Right lung (tissue), 2 donors: ENCODE measurements at regions not wholly inside any gene's neighbourhood (a gene's known extent, or its start where the extent isn't known, plus 50 kb on each side); places are given as distances from the start of the nearest gene placed in this dataset.

Experiments used
- DNase-seq, 2 donors: peaks; one replicate each; pipeline ENCODE4 v3.0.0-alpha.2; 2013

DNA sequence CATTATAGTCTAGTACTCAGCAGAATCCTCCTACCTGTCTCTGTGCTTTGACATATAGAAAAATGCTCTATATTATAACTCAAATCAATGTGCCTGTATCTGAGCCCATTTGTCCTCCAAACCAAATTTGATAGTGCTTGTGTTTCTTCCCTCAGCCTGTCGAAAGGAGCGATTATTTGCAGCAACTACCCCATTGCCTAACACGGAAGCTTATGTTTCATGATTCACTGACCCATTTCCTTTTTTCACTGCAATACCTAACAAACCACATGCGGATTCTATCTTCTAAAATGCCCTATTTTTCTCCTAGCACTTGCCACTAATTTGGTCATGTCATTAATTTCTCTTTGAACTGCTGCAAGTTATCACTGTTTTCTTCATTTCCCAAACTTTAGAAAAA lies 1220.6 kb upstream of the CADM2 start:
- no peak for DNase-seq

DNA sequence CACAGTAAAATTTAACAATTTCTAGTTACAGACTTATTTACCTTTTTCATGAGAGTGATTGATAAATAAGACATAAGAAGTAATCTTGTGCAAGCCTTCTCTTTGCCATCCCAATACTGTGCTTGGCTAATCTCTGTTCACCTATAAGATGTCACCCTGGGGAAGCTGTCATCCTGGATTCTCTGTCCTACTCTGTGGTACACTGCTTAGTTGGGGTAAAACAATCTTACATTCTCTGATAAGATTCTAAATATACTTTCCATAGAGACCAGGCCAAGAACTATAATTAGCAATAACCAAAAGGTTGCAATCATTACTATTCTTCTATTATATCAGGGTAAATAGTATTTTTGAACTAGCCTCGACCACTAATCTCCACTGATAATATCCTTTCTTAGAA lies 1218.3 kb upstream of the CADM2 start:
- no peak for DNase-seq

GRCh38 chr3:83765956-83766355 lies 1192.8 kb upstream of the CADM2 start:
- no peak for DNase-seq

DNA sequence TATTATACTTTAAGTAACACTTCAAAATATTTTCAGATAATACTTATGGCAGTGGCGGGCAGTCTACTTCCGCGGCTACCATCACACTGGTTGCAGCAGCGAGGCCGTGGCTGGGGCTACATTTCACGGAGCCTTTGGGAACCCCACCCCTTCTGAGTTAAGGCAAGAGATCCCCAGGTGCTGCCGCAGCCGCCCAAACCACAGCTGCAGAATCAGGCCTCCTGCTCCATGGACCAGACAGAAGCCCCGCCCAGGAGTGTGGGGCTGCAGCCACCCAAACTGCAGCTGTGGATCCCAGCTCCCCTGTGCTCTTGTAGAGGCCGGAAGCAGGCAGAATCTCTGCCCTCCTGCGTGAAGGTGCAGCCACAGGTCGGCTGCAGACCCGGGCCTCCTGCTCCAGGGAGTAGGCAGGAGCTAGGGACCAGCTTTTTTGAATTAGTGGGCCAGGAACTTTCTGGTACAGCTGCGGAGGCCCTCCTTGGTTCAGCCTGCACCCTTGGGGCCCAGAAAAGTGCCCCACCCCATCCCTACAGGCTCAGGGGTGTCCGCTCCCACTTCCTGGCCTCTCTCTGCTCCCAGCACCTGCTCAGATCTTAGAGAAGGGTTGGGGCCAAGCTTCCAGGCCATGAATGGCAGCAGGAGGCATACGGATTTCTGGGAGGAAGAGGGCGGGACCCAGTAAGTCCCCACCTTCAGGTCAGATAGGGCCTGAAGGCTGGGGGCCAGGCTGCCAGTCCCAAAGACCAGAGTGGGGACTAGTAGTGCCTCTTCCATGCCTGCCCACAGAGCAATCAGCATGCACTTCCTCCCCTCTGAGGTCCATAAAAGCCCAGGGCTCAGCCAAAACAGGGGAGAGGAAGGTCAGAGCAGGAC lies 1188.8 kb upstream of the CADM2 start:
- DNase-seq: no peak

- no peak for DNase-seq
Observed at GRCh38 chr3:83770664-83771402, 1188.0 kb upstream of the CADM2 start.

DNA sequence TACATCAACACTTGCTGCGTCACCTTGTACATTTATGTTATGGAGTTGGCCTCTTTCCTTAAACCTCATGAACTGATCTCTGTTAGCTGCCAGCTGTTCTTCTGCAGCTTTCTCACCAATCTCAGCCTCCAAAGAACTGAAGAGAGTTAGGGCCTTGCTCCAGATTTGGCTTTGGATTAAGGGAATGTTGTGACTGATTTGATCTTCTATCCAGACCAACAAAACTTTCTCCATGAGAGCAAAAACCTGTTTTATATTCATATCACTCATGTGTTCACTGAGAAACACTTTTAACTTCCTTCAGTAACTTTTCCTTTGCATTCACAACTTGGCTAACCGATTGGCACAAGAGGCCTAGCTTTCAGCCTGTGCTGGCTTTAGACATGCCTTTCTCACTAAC lies 1156.0 kb upstream of the CADM2 start:
- DNase-seq: peak; percentile 45 to 51

DNA sequence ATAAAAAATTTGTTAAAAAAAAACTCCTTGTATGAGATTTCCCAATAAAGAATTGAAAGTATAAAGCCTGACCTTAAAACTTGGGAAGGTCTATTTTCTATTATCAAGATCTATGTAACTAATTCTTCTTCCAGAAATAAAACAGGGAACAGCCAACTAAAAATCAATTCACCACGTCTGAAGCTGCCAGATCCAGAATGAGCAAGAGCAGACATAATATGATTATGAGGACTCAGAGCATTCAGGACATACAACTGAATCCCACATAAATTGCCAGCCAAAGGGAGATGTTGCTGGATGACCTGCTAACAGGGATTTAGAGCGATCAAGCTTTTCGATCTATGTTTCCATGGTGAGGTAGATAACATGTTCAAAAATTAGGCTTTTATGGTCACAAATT lies 1151.3 kb upstream of the CADM2 start:
- no peak for DNase-seq

- DNase-seq: no peak
Observed at GRCh38 chr3:83813176-83813575, 1145.6 kb upstream of the CADM2 start.

DNA sequence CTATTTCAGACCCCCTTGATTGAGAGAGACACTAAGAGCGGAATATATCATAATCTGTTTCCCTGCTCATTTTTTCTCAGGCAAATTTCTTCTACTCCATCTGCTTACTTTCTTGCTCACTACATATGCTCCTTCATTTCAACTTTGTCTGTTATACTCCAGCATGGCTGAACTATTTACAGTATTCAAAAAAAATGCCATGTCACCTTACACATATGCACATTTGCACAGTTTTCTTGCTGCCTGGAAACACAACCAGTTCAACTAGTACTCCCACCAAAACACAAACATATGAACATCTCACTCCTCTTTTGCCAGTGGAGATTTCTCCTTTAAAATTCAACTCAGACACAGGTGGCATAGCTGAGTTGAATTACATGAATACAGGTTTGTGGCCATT lies 1142.1 kb upstream of the CADM2 start:
- no peak for DNase-seq

- no peak for DNase-seq
Observed at GRCh38 chr3:83821506-83821905, 1137.3 kb upstream of the CADM2 start.

DNA sequence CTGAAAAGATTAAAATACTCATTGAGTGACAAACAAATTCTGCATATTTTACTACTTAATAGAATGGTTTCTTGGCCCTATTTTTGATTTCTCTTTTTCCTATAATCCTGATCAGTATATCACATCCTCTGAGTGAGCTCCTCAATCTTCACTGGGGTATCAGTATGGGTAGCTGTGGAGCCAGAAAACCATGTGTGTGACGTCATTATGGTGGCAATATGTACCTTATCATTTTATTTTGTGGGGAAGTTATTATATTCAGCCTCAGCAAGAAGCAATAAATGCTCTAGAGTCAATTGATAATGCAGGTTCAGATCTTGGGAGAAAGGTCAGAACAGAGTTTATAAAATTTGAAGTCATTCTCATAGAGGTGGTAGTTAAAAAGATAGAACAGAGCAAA lies 1135.7 kb upstream of the CADM2 start:
- no peak for DNase-seq

DNA sequence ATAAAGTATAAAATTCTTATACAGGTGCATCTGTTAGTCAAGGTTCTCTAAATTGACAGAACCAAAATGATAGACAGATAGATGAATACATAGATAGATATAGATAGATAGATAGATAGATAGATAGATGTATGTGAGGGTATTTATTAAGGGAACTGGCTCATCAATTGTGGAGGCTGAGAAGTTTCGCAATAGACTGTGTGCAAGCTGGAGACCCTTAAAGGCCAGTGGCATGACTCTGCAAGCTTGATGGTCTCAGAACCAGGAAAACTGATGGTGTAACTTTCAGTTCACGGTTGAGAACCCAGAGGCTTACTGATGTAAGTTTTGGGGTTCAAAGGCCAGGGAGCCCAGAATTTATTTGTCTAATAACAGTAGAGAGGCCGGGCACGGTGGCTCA lies 1123.7 kb upstream of the CADM2 start:
- DNase-seq: no peak

DNA sequence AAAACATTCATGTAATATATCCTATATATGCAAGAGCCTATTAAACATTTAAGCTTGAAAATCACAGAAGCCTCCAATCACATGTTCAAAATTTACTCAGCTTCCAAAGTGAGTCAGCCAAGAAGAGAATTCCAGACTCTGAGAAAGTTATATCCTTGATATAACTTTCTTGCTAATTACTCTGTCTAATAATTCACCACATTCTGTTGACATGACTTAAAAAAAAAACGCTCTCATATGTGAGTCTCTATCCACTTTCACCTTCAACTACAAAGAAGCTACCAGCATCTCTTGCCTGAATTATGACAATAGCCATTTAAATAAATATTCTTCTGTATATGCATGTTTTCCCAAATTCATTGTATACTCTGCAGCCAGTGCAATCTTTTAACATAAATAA lies 1116.3 kb upstream of the CADM2 start:
- no peak for DNase-seq

- DNase-seq: no peak
Observed at GRCh38 chr3:83843716-83844115, 1115.1 kb upstream of the CADM2 start.

DNA sequence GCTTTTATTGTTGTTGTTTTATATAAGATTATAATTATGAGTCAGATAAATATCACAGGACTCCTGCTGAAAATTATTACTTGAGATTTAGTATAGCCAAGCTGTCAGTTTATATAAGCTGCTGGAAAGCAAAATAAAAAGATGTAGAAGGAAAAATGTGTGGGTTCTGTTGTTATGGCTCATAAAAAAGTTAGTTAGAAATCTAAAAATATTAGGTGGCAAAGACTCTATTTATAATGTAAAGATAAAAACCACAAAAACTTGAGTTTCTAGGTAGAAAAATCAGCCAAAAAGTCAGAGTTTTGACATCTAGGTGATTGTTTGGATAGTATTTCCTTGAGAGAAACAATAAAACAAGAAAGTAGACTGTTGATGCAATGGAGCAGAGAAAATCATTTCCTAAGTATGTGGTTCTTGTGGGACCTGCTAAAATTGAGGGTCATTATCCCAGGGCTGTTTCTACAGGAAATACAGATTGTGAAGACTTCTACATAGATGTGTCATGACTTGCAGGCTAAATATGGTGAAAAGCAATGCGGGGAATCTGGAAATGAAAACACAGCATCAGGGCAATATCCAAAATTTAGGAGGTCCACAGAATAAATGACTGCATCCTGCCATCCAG lies 1109.6 kb upstream of the CADM2 start:
- DNase-seq: no peak

- no peak for DNase-seq
Observed at GRCh38 chr3:83863380-83863779, 1095.4 kb upstream of the CADM2 start.

DNA sequence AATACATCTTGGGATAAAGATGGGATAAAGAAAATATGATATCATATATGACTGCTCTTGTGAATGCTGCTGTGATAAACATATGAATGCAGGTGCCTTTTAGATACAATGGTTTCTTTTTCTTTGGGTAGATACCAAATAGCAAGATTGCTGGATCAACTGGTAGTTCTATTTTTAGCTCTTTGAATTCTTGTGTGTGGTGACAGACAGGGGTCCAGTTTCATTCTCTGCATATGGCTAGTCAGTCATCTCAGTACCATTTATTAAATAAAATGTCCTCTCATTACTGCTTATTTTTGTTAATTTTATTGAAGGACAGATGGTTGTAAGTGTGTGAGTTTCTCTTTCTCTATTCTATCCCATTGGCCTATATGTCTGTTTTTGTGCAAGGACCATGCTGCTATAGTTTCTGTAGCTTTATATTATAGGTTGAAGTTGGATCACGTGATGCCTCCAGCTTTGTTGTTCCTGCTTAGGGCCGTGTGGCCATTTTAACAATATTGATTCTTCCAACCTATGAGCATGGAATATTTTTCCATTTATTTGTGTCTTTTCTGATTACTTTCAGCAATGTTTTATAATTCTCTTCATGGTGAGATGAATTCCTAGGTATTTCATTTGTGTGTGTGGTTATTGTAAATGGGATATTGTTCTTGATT lies 1089.8 kb upstream of the CADM2 start:
- no peak for DNase-seq

DNA sequence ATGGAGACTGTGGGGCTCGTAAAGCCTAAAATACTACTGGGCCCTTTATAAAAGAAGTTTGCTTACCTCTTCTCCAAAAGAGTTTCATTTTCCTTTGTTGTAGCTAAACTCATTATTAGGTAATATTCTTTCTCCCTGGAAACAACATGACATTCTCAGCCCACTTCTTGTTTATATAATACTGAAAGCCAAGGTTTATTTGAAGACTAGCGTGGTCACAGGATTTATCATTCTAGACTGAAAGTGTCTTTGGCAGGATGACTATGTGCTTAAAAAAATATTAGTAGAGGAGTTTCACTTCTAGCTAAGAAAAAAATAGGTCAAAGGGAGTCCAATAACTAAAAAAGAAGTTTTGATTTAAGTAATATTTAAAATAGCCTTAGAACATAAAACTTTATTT lies 1085.2 kb upstream of the CADM2 start:
- peak; percentile 13 to 21 for DNase-seq

DNA sequence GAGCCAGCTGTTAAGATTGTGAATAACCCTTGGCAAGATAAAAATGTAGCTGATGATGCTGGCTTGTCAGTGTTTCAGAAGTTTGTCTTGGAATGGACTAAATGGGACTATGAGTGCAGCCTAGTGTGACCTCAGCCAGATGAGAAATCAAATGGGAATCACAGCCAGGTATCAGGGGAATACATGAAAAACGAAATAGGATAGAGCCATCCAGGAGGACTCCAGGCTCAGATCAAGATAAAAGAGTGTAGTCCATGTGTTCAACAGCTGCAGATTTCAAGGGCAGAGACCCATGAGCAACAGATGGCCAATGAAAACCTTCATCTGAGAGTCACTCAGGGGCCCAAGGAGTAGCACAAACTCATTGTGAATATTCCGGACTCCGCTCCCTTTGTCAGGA lies 1080.9 kb upstream of the CADM2 start:
- no peak for DNase-seq

DNA sequence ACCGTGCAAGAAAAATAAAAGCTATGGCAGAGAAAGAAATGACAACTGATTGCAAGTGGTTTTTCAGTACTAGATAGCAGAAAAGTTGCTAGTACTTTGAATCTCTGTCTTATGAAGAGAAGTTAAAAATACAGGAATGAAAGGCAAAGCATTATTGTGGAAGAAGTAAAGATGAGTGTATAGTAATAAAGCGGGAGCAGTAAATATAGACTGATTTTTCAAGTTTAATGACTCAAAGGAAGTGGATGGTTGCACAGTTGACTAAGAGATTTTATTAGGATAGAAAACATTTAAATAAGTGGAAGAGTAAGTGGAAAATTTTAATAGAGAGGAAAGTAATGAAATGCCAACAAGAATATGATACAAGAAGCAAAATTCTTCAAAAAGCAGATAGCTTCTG lies 1076.1 kb upstream of the CADM2 start:
- no peak for DNase-seq

GRCh38 chr3:83890039-83890762 lies 1068.6 kb upstream of the CADM2 start:
- DNase-seq: no peak

DNA sequence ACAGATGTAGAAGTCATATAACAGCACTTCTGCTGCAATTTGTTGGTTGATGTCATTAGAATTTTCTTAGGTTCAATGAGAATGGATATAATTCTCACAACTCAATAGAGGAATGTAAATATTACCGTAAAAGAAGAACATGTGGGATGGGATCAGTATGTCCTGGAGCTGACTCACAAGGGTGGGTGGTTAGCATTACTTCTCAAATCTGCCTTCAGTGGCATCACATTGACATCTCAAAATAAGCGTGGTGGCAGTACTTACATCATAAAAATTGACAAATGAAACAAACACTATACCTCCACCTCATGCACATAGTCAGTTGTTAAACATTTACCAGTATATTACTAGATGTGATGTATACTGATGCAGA lies 1068.0 kb upstream of the CADM2 start:
- DNase-seq: no peak
